ENCODE measurements at regions not wholly inside any gene's neighbourhood (a gene's known extent, or its start where the extent isn't known, plus 50 kb on each side); places are given as distances from the start of the nearest gene placed in this dataset.

- no peak for TF ChIP-seq CTCF (IDR thresholded peaks at IDR 0.05)
- TF ChIP-seq POLR2A (IDR thresholded peaks at IDR 0.05), result no peak
Observed at GRCh38 chr1:59123081-59123681, 173.7 kb upstream of the FGGY start.
